ENCODE measurements at regions not wholly inside any gene's neighbourhood (a gene's known extent, or its start where the extent isn't known, plus 50 kb on each side); places are given as distances from the start of the nearest gene placed in this dataset.
A peak's percentile ranks its signal among the peaks of the same experiment; 100 is the strongest.
"Not testable (repeated sequence)": the region's sequence is repeated elsewhere in the genome, so short reads cannot be mapped to it uniquely, and the experiment has no call there.

- DNase-seq, result no peak
Measured at GRCh38 chr4:20196476-20196875, 55.2 kb upstream of the SLIT2 start.

- no peak for DNase-seq
Measured at GRCh38 chr4:20195071-20195885, 56.4 kb upstream of the SLIT2 start.

- peak; percentile 36 for DNase-seq
Measured at GRCh38 chr4:20194123-20195013, 57.3 kb upstream of the SLIT2 start.

DNA sequence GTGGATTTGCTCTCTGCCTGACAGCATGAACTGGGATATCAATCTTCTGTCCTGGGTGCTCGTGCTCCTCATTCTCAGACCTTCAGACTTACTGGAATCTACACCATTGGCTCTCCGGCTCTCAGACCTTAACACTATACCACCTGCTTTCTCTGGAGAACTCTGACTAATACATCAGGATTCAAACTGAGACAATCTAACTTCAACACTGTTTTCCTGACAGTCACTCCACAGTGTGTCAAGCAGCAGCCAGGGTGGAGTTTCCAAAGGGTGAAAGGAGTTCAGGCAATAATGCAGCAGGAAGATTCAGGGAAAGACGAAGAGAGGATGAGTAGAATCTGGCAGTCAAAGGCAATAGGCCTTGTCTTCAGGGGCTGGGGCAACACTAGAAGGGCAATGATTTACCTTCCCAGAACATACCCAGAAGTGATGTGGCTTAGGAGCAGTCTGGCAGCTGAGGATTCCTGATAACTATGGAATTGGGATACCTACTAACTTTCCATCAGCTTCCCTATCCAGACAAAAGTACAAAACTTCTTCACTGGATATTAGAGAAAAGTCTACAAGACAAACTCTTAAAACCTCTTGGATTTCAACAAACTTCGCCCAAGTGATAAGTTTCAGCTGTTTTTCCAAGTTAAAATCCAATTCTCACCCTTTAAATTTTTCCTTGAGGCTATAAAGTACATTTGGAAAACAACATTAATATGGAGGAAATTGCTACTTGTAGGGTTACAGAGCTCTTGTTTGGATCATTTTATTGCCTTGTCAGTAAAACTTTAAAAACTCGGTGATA, 58.4 kb upstream of the SLIT2 start:
- DNase-seq, result no peak

DNA sequence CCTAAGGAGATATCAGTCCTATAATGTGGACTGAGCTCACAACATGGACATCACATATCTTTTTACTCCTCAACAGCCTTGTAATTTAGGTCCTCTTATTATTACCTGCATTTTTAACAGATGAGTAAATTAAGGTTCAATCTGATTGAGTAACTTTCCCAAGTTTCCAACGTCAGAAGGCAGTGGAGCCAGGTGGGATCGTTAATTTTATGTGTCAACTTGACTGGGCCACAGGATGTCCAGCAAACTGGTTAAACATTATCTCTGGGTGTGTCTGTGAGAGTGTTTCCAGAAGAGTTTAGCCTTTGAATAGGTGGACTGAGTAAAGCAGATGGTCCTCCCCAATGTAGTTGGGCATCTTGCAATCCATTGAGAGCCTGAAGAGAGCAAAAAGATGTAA, 59.0 kb upstream of the SLIT2 start:
- DNase-seq, result no peak

DNA sequence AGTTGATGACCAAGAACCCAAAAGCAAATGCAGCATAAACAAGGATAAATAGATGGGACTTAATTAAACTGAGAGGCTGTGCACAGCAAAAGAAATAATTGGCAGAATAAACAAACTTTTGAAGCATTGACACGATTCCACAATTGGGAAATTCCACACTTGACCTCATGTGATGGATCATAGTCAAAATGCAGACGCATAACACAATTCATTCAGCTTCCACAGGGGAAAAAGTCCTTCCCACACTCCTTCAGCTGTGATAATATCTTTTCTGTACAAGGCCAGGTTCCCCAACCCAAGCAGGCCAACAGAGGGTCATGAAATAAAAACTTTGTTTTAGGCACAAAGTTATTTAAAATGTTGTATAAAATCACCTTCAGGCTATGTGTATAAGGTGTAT, 66.6 kb upstream of the SLIT2 start:
- no peak for DNase-seq

DNA sequence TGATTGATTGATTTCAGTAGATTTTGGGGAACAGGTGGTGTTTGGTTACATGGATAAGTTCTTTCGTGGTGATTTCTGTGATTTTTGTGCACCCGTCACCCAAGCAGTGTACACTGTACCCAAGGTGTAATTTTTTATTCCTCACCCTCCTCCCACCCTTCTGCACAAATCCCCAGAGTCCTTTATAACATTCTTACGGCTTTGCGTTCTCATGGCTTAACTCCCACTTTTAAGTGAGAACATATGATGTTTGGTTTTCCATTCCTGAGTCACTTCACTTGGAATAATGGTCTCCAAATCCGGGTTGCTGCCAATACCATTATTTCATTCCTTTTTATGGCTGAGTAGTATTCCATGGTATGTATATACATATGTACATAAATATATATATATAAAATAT, 68.6 kb upstream of the SLIT2 start:
- DNase-seq, result not testable (repeated sequence)

DNA sequence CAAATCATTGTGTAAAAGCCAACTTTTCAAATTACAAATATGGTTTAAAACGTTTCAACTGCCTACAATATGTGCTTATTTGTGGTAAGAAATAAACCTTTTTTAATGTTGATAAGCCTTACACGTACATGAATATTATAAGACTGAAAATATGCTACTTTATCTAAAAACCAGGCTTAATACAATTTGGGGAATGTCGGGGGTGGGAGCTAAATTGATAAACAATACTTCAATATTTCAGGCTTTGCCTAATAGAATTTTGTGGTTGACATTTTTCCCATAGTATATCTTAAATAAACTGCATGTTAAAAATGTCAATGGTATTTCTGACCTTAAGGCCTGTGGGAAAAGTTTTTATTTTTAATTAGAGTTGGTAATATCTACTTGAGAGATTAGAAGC, 69.8 kb upstream of the SLIT2 start:
- DNase-seq, result no peak

DNA sequence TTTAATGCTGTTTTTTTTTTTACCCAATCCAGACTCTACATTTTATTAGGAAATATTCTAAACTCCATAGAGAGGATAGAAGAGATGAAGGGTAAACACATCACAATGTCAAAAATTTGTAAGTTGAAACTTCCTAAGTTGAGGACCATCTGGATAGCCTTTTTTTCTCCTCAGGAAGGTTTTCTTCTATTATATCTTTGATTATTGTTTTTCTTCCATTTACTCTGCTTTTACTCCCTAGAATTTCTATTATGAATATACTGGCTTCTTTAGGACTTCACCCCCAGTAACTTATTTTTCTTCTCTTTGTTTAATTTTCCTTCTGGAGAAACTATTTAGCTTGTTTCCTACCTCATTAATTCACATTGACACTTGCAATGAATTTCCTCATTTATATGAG, 71.2 kb upstream of the SLIT2 start:
- no peak for DNase-seq

DNA sequence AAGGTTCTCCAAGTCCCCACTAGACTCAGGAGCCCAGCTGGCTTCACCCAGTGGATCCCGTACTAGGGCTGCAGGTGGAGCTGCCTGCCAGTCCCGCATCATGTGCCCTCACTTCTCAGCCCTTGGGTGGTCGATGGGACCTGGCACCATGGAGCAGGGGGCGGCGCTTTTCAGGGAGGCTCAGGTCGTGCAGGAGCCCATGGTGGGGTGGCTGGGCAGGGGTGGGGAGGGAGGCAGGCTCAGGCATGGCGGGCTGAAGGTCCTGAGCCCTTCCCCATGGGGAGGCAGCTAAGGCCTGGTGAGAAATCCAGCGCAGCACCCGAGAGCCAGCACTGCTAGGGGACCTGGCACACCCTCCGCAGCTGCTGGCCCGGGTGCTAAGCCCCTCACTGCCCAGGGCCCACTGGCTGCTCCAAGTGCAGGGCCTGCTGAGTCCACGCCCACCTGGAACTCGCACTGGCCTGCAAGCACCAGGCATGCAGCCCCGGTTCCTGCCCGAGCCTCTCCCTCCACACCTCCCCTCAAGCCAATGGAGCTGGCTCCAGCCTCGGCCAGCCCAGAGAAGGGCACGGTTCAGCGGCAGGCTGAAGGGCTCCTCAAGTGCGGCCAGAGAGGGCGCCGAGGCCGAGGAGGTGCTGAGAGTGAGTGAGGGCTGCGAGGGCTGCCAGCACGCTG, 72.7 kb upstream of the SLIT2 start:
- no peak for DNase-seq

GRCh38 chr4:20176881-20177280, 74.8 kb upstream of the SLIT2 start:
- no peak for DNase-seq

- no peak for DNase-seq
Measured at GRCh38 chr4:20172070-20172760, 79.5 kb upstream of the SLIT2 start.

DNA sequence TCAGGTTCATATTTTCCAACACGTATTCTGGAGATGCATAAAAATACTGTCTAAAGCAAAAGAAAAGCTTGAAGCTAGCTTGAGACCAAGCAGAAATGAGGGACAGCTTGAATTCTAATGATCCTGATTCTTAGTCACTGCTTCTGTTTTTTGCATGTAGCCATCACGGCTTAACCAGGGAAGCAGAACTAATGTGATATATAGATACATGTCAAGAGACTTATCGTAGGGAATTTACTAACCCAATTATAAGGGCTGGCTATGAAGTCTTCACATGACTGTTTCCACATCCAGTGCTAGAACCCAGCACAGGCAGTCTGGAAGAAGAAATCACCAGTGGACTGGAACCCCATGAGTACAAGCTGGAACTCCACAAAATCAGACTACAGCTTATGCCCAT, 85.2 kb upstream of the SLIT2 start:
- no peak for DNase-seq

- no peak for DNase-seq
Measured at GRCh38 chr4:20159516-20159915, 92.2 kb upstream of the SLIT2 start.

DNA sequence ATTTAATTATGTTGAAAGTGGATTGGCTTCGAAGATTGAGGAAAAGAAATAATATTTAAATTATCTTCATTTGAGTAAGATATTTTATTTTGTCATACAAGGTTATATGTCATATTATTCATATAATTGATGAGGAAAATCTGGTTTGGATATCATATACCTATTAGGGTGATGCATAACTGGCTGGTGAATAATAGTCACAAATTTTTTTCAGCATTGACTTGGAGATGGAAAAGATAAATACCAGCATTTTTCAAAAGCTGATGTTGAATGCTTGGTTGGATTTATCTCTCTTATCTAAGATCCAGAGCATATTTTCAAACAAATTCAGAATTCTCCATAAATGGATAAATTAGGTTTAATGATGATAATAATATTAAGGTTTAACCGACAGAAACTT, 93.5 kb upstream of the SLIT2 start:
- no peak for DNase-seq

GRCh38 chr4:20151436-20151835, 100.3 kb upstream of the SLIT2 start:
- DNase-seq, result no peak

- not testable (repeated sequence) for DNase-seq
Measured at GRCh38 chr4:20149143-20149542, 102.6 kb upstream of the SLIT2 start.

GRCh38 chr4:20137176-20137575, 114.5 kb upstream of the SLIT2 start:
- no peak for DNase-seq

DNA sequence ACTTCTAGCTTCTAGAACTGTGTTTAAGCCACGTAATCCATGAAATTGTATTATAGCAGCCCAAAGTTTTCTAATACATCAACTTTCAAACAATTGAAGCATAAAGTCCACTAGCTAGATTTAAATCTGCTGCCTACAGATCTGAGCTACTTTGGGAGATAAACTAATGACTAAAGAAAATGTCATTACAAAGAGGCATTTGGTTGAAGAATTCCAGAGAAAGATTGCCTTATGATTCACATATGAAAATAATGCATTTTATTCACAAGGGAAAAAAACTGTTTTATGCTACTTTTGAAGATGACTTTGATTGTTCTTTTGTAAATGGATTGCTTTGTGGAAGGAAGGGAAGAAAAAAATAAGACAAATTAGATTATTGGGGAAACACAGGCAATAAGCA, 124.1 kb upstream of the SLIT2 start:
- DNase-seq, result no peak

GRCh38 chr4:20126906-20127305, 124.8 kb upstream of the SLIT2 start:
- no peak for DNase-seq

GRCh38 chr4:20124317-20125026, 127.2 kb upstream of the SLIT2 start:
- no peak for DNase-seq
